Stimulated activated naive CD8-positive, alpha-beta T cell treated with anti-CD3 and anti-CD28 coated beads, Interleukin-15, amount 100 ng/mL, for 72 hours (primary cell): ENCODE measurements at regions not wholly inside any gene's neighbourhood (a gene's known extent, or its start where the extent isn't known, plus 50 kb on each side); places are given as distances from the start of the nearest gene placed in this dataset.

ENCODE experiments used
- ATAC-seq: fragments of 150-1000 bp; cut with Tn5 transposase; 2 replicates; pipeline ENCODE4 v1.10.0; 2021; ENCODE audit warnings: mild to moderate bottlenecking, moderate library complexity
- DNase-seq, 2 donors: peaks; one replicate each; pipeline ENCODE4 v3.0.0; 2021 to 2022
- H3K27ac Mint-ChIP-seq, 2 donors: one replicate each; pipeline ENCODE4 v1.8.0; 2022; ENCODE audit warnings: mild to moderate bottlenecking in 2 of 2, mixed read lengths in 2 of 2, moderate library complexity in 2 of 2
- H3K27me3 Mint-ChIP-seq: one replicate; pipeline ENCODE4 v1.8.0; 2022; ENCODE audit warnings: mixed read lengths
- H3K4me1 Mint-ChIP-seq: one replicate; pipeline ENCODE4 v1.8.0; 2022; ENCODE audit warnings: mild to moderate bottlenecking, mixed read lengths
- H3K4me3 Mint-ChIP-seq, 2 donors: one replicate each; pipeline ENCODE4 v1.8.0; 2022; ENCODE audit warnings: mild to moderate bottlenecking in 2 of 2, mixed read lengths in 2 of 2, moderate library complexity in 1 of 2
- H3K9me3 Mint-ChIP-seq, 2 donors: one replicate each; pipeline ENCODE4 v1.8.0; 2022; ENCODE audit warnings: mixed read lengths in 2 of 2

- Mint-ChIP-seq H3K9me3 (no peaks in the 10 kb centered on the region), H3K27ac (no peak overlapping the region), H3K4me3 (no peak overlapping the region), H3K4me1 (peaks cover 6% of the 10 kb centered on the region), H3K27me3 (no peaks in the 10 kb centered on the region)
- DNase-seq = no peak
- ATAC-seq = no peak
Observed at GRCh38 chrY:13756615-13757014, 52.9 kb downstream of the TMSB4Y start.

GRCh38 chrY:13766040-13766439, 62.3 kb downstream of the TMSB4Y start:
- H3K27ac Mint-ChIP-seq = no peak overlapping the region
- peak; percentile 42 for ATAC-seq
- no peak for DNase-seq
- H3K9me3 Mint-ChIP-seq = no peaks in the 10 kb centered on the region
- H3K27me3 Mint-ChIP-seq = no peaks in the 10 kb centered on the region
- H3K4me1 Mint-ChIP-seq = no peaks in the 10 kb centered on the region
- H3K4me3 Mint-ChIP-seq = no peak overlapping the region

- Mint-ChIP-seq H3K9me3 (peaks cover 0 to 14% of the 10 kb centered on the region in 2 donors), H3K4me3 (no peak overlapping the region), H3K27ac (peak overlapping the region; percentile 19 to 78), H3K27me3 (no peaks in the 10 kb centered on the region), H3K4me1 (peaks cover 15% of the 10 kb centered on the region)
- ATAC-seq (no peak), DNase-seq (no peak)
Observed at GRCh38 chrY:13790108-13790793, 86.6 kb downstream of the TMSB4Y start.

DNA sequence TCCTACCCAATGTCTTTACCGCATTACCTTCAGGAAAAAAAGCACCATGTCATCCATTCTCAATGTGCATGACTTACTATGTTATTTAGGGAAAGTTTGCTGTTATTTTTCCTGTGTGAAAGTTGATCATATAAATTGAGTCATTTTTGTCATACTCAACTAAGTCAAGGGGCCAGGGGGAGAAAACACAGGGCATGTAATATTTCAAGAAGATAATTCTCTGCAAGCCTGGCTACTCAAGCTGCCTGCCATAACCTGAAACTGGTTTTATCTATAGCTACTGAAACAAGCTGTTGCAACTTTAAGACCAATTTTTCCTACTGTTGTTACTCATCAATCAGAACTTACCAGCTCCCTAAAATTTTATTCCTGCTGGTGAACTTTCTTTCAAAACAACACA, 91.4 kb downstream of the TMSB4Y start:
- peak overlapping the region in 1 of 2 donors; percentile 11 for H3K27ac Mint-ChIP-seq
- H3K9me3 Mint-ChIP-seq = no peaks in the 10 kb centered on the region
- peak; percentile 69 for ATAC-seq

GRCh38 chrY:13802828-13803227, 99.1 kb downstream of the TMSB4Y start:
- Mint-ChIP-seq H3K9me3 (no peaks in the 10 kb centered on the region), H3K4me3 (no peak overlapping the region), H3K4me1 (peaks cover 17% of the 10 kb centered on the region), H3K27ac (no peak overlapping the region), H3K27me3 (no peaks in the 10 kb centered on the region)
- DNase-seq (no peak), ATAC-seq (no peak)

More for the DNA sequence above, 91.4 kb downstream of the TMSB4Y start:
- DNase-seq = peak in 1 of 2 donors; percentile 12
- Mint-ChIP-seq H3K4me1 (peaks cover 9% of the 10 kb centered on the region), H3K4me3 (no peak overlapping the region), H3K27me3 (no peaks in the 10 kb centered on the region)

DNA sequence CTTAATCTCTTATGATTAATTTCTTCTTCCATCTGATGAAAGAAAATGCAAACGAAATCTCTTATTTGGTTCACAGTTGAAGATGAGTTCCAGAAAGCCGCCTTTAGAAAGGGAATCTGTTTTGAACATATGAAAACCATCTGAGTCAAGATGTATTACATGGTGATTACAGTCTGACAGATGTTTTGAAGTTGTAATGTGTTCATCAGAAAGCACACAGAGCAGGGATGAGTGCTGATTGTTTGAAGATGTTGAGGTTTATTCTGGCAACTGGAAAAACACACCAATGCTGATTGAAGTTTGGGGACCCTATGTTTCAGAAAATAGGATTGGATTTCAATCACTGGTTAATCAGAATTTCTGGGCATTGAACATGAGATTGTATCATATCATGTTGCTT, 99.7 kb downstream of the TMSB4Y start:
- peaks cover 0 to 6% of the 10 kb centered on the region in 2 donors for H3K9me3 Mint-ChIP-seq
- no peaks in the 10 kb centered on the region for H3K27me3 Mint-ChIP-seq
- no peak for ATAC-seq
- H3K27ac Mint-ChIP-seq = peak overlapping the region in 1 of 2 donors; percentile 93
- H3K4me1 Mint-ChIP-seq = peaks cover 17% of the 10 kb centered on the region
- no peak for DNase-seq
- H3K4me3 Mint-ChIP-seq = no peak overlapping the region

GRCh38 chrY:13804124-13805056, 100.7 kb downstream of the TMSB4Y start:
- H3K4me3 Mint-ChIP-seq = peak overlapping the region in 1 of 2 donors; percentile 17
- DNase-seq (no peak), ATAC-seq (no peak)
- peak overlapping the region; percentile 80 to 93 for H3K27ac Mint-ChIP-seq
- peaks cover 17% of the 10 kb centered on the region for H3K4me1 Mint-ChIP-seq
- peaks cover 0 to 15% of the 10 kb centered on the region in 2 donors for H3K9me3 Mint-ChIP-seq
- no peaks in the 10 kb centered on the region for H3K27me3 Mint-ChIP-seq

DNA sequence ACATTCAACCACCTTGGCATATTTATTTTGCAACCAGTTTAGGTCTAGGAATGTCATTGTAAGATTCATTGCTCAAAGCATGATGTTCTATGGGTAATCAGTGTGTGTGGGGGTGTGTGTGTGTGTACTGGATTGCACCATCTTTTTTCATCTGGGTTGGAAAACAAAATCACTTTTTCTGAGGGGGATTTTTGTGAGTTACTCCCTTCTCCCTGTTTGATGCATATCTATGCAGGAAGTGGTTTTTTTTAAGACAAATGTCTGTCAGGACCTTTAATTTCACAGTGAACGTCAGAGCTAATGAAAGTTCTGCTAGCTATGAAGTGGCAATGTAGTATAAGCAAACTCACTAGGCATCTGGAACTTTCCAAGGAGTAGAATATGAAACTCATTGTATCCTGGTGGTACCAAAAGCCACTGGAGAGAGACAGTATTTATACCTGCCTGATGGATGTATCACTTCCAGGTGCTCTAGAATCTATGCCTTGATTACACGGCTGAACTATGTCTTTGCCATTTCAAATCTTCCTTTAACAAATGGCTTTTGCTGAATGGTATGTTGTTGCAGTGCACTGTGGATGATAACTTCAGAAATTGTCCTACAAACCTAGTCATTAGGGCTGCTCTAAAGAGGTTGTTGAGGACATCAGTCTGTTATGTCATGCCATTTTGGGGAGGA, 101.5 kb downstream of the TMSB4Y start:
- peak overlapping the region in 1 of 2 donors; percentile 34 for H3K4me3 Mint-ChIP-seq
- peaks cover 8 to 23% of the 10 kb centered on the region in 2 donors for H3K9me3 Mint-ChIP-seq
- H3K27ac Mint-ChIP-seq = peak overlapping the region; percentile 80 to 93
- ATAC-seq (peak; percentile 92), DNase-seq (peak; percentile 2 to 28)
- no peaks in the 10 kb centered on the region for H3K27me3 Mint-ChIP-seq
- peaks cover 17% of the 10 kb centered on the region for H3K4me1 Mint-ChIP-seq

GRCh38 chrY:13805736-13806067, 102.0 kb downstream of the TMSB4Y start:
- Mint-ChIP-seq H3K4me3 (peak overlapping the region in 1 of 2 donors; percentile 34), H3K27ac (peak overlapping the region; percentile 65 to 93), H3K4me1 (peaks cover 17% of the 10 kb centered on the region), H3K9me3 (peaks cover 11 to 28% of the 10 kb centered on the region in 2 donors), H3K27me3 (no peaks in the 10 kb centered on the region)
- ATAC-seq (no peak), DNase-seq (peak in 1 of 2 donors; percentile 11)

- ATAC-seq = no peak
- Mint-ChIP-seq H3K4me1 (no peaks in the 10 kb centered on the region), H3K4me3 (no peak overlapping the region), H3K27ac (no peak overlapping the region), H3K9me3 (peaks cover 6 to 26% of the 10 kb centered on the region in 2 donors), H3K27me3 (no peaks in the 10 kb centered on the region)
- DNase-seq = no peak
Observed at GRCh38 chrY:13830089-13830488, 126.4 kb downstream of the TMSB4Y start.

DNA sequence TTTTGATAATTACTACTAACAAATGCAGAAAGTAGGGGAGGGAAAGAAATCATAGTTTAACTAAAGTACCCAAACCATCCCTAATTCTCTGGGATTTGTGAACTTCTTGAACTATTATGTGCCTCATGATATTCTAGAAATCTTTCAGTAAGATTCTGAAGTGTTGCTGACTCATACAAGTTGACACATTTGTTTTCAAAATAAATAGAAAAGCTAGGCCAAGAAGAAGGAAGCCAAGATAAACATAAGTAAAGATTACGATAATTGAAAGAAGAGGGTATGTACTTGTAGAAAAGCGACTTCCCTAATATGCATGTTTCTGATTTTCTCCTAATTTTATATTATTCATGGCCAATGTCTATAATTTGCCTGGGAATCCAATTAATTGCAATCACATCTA, 140.7 kb downstream of the TMSB4Y start:
- H3K4me3 Mint-ChIP-seq = no peak overlapping the region
- H3K27me3 Mint-ChIP-seq = no peaks in the 10 kb centered on the region
- no peaks in the 10 kb centered on the region for H3K4me1 Mint-ChIP-seq
- DNase-seq (no peak), ATAC-seq (no peak)
- no peak overlapping the region for H3K27ac Mint-ChIP-seq
- peaks cover 0 to 24% of the 10 kb centered on the region in 2 donors for H3K9me3 Mint-ChIP-seq

DNA sequence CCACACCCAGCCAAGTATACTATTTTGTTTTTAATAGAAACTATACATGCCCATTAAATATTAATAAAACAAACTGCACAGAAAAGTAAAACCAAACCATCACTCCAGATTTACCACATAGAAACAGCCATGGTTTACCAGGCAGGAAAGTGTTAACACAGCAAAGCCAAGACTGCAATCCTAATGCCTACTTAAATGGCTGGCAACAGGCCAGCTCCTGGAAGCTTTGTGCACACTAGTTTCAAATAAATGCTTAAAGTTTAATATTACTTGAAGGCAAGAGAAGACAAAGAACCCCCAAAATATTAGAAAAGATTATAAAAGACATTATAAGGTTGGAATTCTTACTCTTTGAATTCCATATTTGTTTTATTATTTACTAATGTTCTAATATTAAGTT, 141.0 kb downstream of the VCY start:
- Mint-ChIP-seq H3K27me3 (no peaks in the 10 kb centered on the region), H3K4me1 (no peaks in the 10 kb centered on the region), H3K27ac (no peak overlapping the region), H3K4me3 (no peak overlapping the region), H3K9me3 (peaks cover 0 to 24% of the 10 kb centered on the region in 2 donors)
- DNase-seq = no peak
- ATAC-seq = no peak

DNA sequence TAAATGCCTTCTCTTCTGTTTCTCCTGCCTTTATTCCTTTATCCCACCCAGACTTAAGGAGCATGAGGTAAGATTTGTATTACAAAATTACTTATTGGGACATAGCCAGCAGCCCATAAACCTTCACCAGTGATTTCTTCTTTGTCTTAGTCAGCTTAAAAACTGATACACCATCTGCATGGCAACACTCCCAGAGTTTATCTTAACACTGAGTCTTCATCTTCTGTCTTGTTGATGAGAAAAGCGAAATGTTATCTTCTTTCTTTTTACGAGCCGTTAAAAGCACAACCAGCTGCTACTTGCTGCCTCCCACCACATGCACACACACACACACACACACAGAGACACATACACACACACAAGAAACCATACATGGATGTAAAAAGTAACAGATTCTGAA, 116.7 kb downstream of the VCY start:
- Mint-ChIP-seq H3K27ac (no peak overlapping the region), H3K27me3 (no peaks in the 10 kb centered on the region), H3K4me1 (no peaks in the 10 kb centered on the region), H3K9me3 (peaks cover 0 to 4% of the 10 kb centered on the region in 2 donors), H3K4me3 (no peak overlapping the region)
- DNase-seq = no peak
- ATAC-seq = no peak

- H3K4me1 Mint-ChIP-seq = no peaks in the 10 kb centered on the region
- H3K27me3 Mint-ChIP-seq = no peaks in the 10 kb centered on the region
- H3K4me3 Mint-ChIP-seq = no peak overlapping the region
- H3K27ac Mint-ChIP-seq = peak overlapping the region in 1 of 2 donors; percentile 73
- H3K9me3 Mint-ChIP-seq = peaks cover 8 to 14% of the 10 kb centered on the region in 2 donors
- ATAC-seq = no peak
- DNase-seq = no peak
Observed at GRCh38 chrY:13871426-13871825, 114.8 kb downstream of the VCY start.

DNA sequence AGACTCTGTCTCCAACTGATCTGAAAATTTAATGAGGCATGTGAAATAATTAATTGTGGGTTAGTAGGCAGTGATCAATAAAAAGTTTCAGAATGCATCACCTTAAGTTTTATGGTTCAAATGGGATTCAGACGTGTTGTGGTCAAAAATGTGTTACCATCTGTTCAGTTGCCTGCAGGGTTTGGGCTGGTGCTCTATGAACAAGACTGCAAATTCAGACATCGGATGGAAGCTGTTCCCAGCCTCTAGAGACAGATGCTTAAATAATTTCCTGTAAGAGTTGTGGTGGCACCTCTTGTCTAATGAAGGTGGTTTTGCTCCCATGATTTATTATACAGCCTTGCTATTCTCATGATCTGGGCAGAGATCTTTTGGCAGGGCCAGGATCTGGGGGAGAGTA, 113.6 kb downstream of the VCY start:
- DNase-seq (no peak), ATAC-seq (no peak)
- no peak overlapping the region for H3K4me3 Mint-ChIP-seq
- peaks cover 8 to 12% of the 10 kb centered on the region in 2 donors for H3K9me3 Mint-ChIP-seq
- no peaks in the 10 kb centered on the region for H3K4me1 Mint-ChIP-seq
- no peaks in the 10 kb centered on the region for H3K27me3 Mint-ChIP-seq
- H3K27ac Mint-ChIP-seq = no peak overlapping the region
